PC-3 (cell line): ENCODE measurements at regions not wholly inside any gene's neighbourhood (a gene's known extent, or its start where the extent isn't known, plus 50 kb on each side); places are given as distances from the start of the nearest gene placed in this dataset.

ENCODE experiments used
- CTCF ChIP-seq: fragments of 300-600 bp; sonication (generic); conservative IDR thresholded peaks from 2 replicates; pipeline ENCODE4 v1.5.1; 2017; ENCODE audit warnings: antibody characterized with exemption, low read depth, mild to moderate bottlenecking, low read length
- EZH2 ChIP-seq: fragments of 300-600 bp; sonication (generic); IDR thresholded peaks from one replicate; pipeline ENCODE4 v1.6.1; 2017; ENCODE audit warnings: antibody characterized with exemption, mild to moderate bottlenecking, low read length; ENCODE audit not compliant: unreplicated experiment

- TF ChIP-seq CTCF = no peak
- TF ChIP-seq EZH2 = no peak
Observed at GRCh38 chr6:95676011-95676628, 98.8 kb downstream of the MANEA start.
